ENCODE measurements at regions not wholly inside any gene's neighbourhood (a gene's known extent, or its start where the extent isn't known, plus 50 kb on each side); places are given as distances from the start of the nearest gene placed in this dataset.

DNA sequence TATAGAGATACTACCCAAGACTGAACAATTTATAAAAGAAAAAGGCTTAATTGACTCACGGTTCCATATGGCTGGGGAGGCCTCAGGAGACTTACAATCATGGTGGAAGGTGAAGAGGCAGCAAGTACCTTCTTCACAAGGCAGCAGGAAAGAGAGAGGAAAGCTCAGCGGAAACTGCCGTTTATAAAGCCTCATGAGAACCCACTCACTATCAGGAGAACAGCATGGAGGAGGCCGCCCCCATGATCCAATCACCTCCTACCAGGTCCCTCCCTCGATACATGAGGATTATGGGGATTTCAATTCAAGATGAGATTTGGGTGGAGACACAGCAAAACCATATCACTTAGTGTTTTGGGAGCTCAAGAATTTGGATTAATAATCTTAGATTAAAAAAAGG, 240.2 kb downstream of the UACA start:
- POLR2A ChIA-PET, result no interaction called here
- Histone ChIP-seq H3K27ac (ENCODE audit: low read depth, low read length) (no peak overlapping the region), H3K27me3 (ENCODE audit: control insufficient read depth, insufficient read depth, low read length) (peaks cover 38% of the 10 kb centered on the region), H3K9me3 (ENCODE audit: control insufficient read depth, insufficient read depth, low read length) (no peaks in the 10 kb centered on the region), H3K4me3 (ENCODE audit: low read depth, low read length) (no peak overlapping the region)
- CTCF ChIA-PET, result interaction anchor here (1.1 kb wide), 1 partner anchor 62 kb away, joined by 3 read pairs; no protein-coding TSS in a partner anchor
- DNase-seq (ENCODE audit: low read depth, low spot score), result no peak
- TF ChIP-seq, protein P1, sequence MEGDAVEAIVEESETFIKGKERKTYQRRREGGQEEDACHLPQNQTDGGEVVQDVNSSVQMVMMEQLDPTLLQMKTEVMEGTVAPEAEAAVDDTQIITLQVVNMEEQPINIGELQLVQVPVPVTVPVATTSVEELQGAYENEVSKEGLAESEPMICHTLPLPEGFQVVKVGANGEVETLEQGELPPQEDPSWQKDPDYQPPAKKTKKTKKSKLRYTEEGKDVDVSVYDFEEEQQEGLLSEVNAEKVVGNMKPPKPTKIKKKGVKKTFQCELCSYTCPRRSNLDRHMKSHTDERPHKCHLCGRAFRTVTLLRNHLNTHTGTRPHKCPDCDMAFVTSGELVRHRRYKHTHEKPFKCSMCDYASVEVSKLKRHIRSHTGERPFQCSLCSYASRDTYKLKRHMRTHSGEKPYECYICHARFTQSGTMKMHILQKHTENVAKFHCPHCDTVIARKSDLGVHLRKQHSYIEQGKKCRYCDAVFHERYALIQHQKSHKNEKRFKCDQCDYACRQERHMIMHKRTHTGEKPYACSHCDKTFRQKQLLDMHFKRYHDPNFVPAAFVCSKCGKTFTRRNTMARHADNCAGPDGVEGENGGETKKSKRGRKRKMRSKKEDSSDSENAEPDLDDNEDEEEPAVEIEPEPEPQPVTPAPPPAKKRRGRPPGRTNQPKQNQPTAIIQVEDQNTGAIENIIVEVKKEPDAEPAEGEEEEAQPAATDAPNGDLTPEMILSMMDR (IDR thresholded peaks at IDR 0.05; ENCODE audit: low read depth, low read length), result no peak

DNA sequence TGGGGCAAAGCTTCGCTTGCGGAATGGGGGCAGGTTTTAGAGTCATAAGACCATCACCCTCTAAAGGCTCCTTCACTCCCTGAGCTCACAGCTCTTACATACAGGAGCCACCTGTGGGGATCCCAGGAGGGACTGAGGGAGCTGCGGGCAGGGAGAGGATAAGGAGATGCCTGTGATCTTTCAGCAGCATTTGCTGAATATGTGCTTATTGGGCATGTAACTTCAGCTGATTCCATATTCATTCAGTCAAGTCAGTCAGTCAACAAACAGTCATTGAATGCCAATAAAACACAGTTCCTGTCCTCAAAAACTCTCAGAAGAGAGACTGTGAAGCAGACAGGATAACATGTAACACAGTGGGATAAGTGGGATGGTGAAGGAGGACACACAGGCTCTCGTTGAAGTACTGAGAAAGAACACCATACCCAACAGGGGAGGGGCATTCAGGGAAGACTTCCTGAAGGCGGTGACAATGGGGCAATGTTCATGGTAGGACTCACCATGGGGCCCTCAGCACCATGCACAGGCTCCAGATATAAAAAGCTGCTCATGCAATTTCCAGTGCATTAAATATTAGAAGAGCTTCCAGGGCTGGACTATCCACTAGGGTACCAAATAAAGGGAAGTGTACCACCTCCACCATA, 240.9 kb downstream of the UACA start:
- ChIA-PET POLR2A (no interaction called here), CTCF (interaction anchor here (0.6 to 1.6 kb wide), 3 partner anchors 13 to 55 kb away, joined by 3 read pairs; no protein-coding TSS in a partner anchor)
- H3K27me3 ChIP-seq (ENCODE audit: control insufficient read depth, insufficient read depth, low read length), result peaks cover 43% of the 10 kb centered on the region

DNA sequence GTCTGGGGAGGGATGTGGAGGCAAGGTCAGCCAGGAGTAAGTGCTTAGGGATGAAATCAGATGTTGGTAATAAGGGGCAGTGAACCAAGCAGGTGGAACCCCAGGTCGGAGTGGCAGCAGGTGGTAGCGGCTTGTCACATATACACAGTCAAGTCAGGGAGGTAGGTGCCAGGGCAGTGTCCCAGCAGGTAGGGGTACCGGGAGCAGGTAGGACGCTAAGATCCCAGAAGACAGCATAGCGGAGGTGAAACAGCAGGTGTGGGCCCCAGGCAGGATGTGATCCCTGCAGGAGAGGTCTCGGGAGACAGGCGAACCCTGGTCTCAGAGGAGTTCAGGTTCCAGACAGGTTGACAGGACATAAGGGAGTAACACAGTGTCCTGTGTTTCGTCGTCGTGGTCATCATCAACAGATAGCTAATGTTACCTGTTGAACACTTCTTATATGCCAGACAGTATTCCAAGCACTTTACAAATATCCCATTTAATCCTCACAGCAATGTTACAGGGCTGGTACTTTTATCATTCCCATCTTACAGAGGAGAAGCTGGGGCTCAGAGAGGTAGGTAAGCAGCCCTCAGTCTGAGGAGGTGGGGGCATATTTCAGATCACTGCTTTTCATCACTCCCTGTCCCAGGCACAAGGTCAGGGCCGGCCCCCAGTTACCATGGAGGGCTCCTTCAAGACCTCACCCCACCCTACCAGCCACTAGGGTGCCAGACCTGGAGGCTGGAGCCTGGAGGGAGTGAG, 241.6 kb downstream of the UACA start:
- DNase-seq (ENCODE audit: low read depth, low spot score), result no peak
- H3K27me3 ChIP-seq (ENCODE audit: control insufficient read depth, insufficient read depth, low read length), result peaks cover 50% of the 10 kb centered on the region
- no peaks in the 10 kb centered on the region for H3K9me3 ChIP-seq (ENCODE audit: control insufficient read depth, insufficient read depth, low read length)
- H3K4me3 ChIP-seq (ENCODE audit: low read depth, low read length), result no peak overlapping the region
- POLR2A ChIA-PET, result no interaction called here
- CTCF ChIA-PET, result interaction anchor here (0.6 to 1.6 kb wide), 3 partner anchors 13 to 55 kb away, joined by 3 read pairs; no protein-coding TSS in a partner anchor
- TF ChIP-seq, protein P1 (IDR thresholded peaks at IDR 0.05; ENCODE audit: low read depth, low read length), result no peak
- H3K27ac ChIP-seq (ENCODE audit: low read depth, low read length), result no peak overlapping the region

More for the DNA sequence above, 240.9 kb downstream of the UACA start:
- H3K27ac ChIP-seq (ENCODE audit: low read depth, low read length), result no peak overlapping the region
- no peaks in the 10 kb centered on the region for H3K9me3 ChIP-seq (ENCODE audit: control insufficient read depth, insufficient read depth, low read length)
- TF ChIP-seq, protein P1 (IDR thresholded peaks at IDR 0.05; ENCODE audit: low read depth, low read length), result no peak
- no peak overlapping the region for H3K4me3 ChIP-seq (ENCODE audit: low read depth, low read length)
- no peak for DNase-seq (ENCODE audit: low read depth, low spot score)

DNA sequence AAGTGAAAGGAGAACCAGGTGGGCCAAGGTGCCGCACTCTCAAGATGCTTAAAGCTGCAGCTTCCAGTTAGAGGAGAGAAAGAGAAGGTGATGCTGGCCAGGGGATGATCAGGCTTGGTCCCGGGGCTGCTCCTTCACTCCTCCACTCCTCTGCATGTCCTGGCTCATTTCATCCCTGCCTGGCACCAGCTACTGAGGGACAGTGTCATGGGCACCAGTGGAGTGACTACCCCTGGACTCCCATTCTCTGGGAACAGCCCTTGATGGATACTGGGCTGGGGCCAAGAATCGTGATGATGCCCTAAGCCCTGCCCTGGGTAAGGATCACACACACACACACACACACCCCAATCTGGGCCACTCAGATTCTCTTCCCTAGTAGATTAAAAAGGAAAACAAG, 243.7 kb downstream of the UACA start:
- no peak for DNase-seq (ENCODE audit: low read depth, low spot score)
- POLR2A ChIA-PET, result no interaction called here
- no peaks in the 10 kb centered on the region for H3K9me3 ChIP-seq (ENCODE audit: control insufficient read depth, insufficient read depth, low read length)
- CTCF ChIA-PET, result no interaction called here
- H3K27ac ChIP-seq (ENCODE audit: low read depth, low read length), result no peak overlapping the region
- no peak overlapping the region for H3K4me3 ChIP-seq (ENCODE audit: low read depth, low read length)
- peaks cover 54% of the 10 kb centered on the region for H3K27me3 ChIP-seq (ENCODE audit: control insufficient read depth, insufficient read depth, low read length)
- TF ChIP-seq, protein P1 (IDR thresholded peaks at IDR 0.05; ENCODE audit: low read depth, low read length), result no peak

DNA sequence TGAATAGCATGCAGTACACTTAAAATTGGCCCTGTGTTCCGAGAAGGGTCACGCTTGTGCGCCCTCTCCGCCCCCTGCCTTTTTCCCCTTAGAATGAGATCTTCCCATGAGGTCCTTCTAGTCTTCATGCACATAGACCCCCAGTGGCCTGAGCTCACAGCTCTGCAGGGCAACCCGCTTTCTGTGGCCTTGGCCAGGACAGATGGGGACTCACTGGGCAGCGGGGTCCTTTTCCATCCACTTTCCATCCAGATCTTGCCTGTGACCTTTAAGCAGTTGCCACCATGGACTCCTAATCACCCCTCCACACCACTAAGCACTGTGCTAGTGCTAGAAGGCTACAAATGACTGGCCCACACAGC, 244.4 kb downstream of the UACA start:
- Histone ChIP-seq H3K27me3 (ENCODE audit: control insufficient read depth, insufficient read depth, low read length) (peaks cover 54% of the 10 kb centered on the region), H3K4me3 (ENCODE audit: low read depth, low read length) (no peak overlapping the region), H3K9me3 (ENCODE audit: control insufficient read depth, insufficient read depth, low read length) (no peaks in the 10 kb centered on the region), H3K27ac (ENCODE audit: low read depth, low read length) (no peak overlapping the region)
- TF ChIP-seq, protein P1 (IDR thresholded peaks at IDR 0.05; ENCODE audit: low read depth, low read length), result no peak
- POLR2A ChIA-PET, result no interaction called here
- no peak for DNase-seq (ENCODE audit: low read depth, low spot score)
- CTCF ChIA-PET, result no interaction called here

Measured in AG04450 (cell line).